ENCODE measurements at regions not wholly inside any gene's neighbourhood (a gene's known extent, or its start where the extent isn't known, plus 50 kb on each side); places are given as distances from the start of the nearest gene placed in this dataset.

DNA sequence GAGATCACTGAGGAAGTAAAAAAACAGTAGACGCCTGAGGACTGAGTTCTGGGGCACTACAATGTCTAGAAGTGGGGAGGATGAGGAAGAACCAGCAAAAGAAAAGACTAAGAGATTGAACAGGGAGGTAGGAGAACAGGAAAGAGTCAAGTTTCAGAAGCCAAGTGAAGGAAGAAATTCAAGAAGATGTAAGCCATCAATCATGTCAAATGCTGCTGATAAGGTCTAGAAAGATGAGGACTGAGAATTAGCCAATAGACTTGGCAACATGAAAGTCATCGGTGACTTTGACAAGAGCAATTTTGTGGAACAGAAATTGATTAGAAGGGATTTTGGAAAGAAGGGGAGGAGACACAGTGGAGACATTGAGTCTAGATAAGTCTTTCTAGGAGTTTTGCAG lies 54.8 kb upstream of the CRY1 start:
- TF ChIP-seq, protein P1, sequence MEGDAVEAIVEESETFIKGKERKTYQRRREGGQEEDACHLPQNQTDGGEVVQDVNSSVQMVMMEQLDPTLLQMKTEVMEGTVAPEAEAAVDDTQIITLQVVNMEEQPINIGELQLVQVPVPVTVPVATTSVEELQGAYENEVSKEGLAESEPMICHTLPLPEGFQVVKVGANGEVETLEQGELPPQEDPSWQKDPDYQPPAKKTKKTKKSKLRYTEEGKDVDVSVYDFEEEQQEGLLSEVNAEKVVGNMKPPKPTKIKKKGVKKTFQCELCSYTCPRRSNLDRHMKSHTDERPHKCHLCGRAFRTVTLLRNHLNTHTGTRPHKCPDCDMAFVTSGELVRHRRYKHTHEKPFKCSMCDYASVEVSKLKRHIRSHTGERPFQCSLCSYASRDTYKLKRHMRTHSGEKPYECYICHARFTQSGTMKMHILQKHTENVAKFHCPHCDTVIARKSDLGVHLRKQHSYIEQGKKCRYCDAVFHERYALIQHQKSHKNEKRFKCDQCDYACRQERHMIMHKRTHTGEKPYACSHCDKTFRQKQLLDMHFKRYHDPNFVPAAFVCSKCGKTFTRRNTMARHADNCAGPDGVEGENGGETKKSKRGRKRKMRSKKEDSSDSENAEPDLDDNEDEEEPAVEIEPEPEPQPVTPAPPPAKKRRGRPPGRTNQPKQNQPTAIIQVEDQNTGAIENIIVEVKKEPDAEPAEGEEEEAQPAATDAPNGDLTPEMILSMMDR (conservative IDR thresholded peaks at IDR 0.05; ENCODE audit: low read depth, low read length) = no peak
- TF ChIP-seq EZH2 (IDR thresholded peaks at IDR 0.05; ENCODE audit: borderline replicate concordance, low read depth, low read length, poor library complexity, severe bottlenecking) = no peak
